Endothelial cell of umbilical vein (primary cell): ENCODE measurements at regions not wholly inside any gene's neighbourhood (a gene's known extent, or its start where the extent isn't known, plus 50 kb on each side); places are given as distances from the start of the nearest gene placed in this dataset.

Experiments used
- EZH2 ChIP-seq: IDR thresholded peaks from 2 replicates; pipeline ENCODE4 v1.6.1; 2012; ENCODE audit warnings: borderline replicate concordance, low read depth, mild to moderate bottlenecking, moderate library complexity, low read length, inconsistent platforms; ENCODE audit not compliant: severe bottlenecking
- FOS ChIP-seq: IDR thresholded peaks from 2 replicates; pipeline ENCODE4 v1.6.1; 2011; ENCODE audit warnings: mild to moderate bottlenecking, low read length, moderate library complexity, borderline replicate concordance; ENCODE audit not compliant: insufficient read depth
- GATA2 ChIP-seq: IDR thresholded peaks from 2 replicates; pipeline ENCODE4 v1.7.0; 2011; ENCODE audit warnings: low read depth, mild to moderate bottlenecking, moderate library complexity, mixed read lengths, low read length; ENCODE audit not compliant: insufficient read length, insufficient read depth
- MYC ChIP-seq: IDR thresholded peaks from one replicate; pipeline ENCODE4 v1.6.1; 2011; ENCODE audit warnings: mild to moderate bottlenecking, low read depth, low read length
- POLR2A ChIP-seq: IDR thresholded peaks from 2 replicates; pipeline ENCODE4 v1.6.1; 2012; ENCODE audit warnings: low read depth, mild to moderate bottlenecking, control low read depth, low read length
- POLR2AphosphoS5 ChIP-seq: IDR thresholded peaks from 2 replicates; pipeline ENCODE4 v1.6.1; 2012; ENCODE audit warnings: low read depth, mild to moderate bottlenecking, control low read depth, low read length, moderate library complexity; ENCODE audit not compliant: insufficient read depth
- TF ChIP-seq, protein P1 (sequence below), 2 donors: IDR thresholded peaks; 1 replicate in 1 of 2; 2 replicates in 1 of 2; pipeline ENCODE4 v1.5.1; 2011; ENCODE audit warnings: low read length in 2 of 2, mild to moderate bottlenecking in 2 of 2, moderate library complexity in 2 of 2, control low read depth in 1 of 2, inconsistent platforms in 1 of 2, low read depth in 1 of 2; ENCODE audit not compliant: insufficient read depth in 1 of 2; ENCODE audit errors: extremely low read depth in 1 of 2
- TF ChIP-seq, protein P2 (sequence below): IDR thresholded peaks from 2 replicates; pipeline ENCODE4 v1.6.1; 2011; ENCODE audit not compliant: insufficient read depth, insufficient read length

DNA sequence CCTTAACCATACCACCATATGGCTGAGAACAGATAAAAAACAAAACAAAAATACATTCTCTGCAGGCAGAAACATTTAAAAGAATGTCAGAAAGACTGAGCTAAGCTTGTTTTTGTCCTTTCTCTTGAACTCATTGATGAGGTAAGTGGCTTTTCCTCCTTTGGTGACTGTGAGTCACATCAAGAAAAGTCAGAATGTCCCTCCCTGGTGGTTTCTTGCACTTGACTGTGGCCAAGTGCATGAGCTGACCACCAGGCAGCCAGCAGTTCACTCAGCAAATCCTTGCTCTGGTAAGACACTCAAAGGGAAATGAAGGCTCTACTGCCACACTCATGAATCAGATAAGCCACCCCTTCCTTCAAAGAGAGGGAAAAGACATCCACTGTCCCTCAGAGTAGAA lies 970.9 kb downstream of the TAF11L14 start:
- TF ChIP-seq EZH2, result no peak
- TF ChIP-seq, protein P1, sequence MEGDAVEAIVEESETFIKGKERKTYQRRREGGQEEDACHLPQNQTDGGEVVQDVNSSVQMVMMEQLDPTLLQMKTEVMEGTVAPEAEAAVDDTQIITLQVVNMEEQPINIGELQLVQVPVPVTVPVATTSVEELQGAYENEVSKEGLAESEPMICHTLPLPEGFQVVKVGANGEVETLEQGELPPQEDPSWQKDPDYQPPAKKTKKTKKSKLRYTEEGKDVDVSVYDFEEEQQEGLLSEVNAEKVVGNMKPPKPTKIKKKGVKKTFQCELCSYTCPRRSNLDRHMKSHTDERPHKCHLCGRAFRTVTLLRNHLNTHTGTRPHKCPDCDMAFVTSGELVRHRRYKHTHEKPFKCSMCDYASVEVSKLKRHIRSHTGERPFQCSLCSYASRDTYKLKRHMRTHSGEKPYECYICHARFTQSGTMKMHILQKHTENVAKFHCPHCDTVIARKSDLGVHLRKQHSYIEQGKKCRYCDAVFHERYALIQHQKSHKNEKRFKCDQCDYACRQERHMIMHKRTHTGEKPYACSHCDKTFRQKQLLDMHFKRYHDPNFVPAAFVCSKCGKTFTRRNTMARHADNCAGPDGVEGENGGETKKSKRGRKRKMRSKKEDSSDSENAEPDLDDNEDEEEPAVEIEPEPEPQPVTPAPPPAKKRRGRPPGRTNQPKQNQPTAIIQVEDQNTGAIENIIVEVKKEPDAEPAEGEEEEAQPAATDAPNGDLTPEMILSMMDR (IDR thresholded peaks at IDR 0.05; ENCODE audit: extremely low read depth in 1 of 2, insufficient read depth in 1 of 2, low read depth in 1 of 2, low read length in 2 of 2), result no peak
- no peak for TF ChIP-seq FOS
- no peak for TF ChIP-seq POLR2AphosphoS5
- no peak for TF ChIP-seq POLR2A
- TF ChIP-seq, protein P2, sequence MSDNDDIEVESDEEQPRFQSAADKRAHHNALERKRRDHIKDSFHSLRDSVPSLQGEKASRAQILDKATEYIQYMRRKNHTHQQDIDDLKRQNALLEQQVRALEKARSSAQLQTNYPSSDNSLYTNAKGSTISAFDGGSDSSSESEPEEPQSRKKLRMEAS, result no peak
- TF ChIP-seq GATA2, result no peak
- no peak for TF ChIP-seq MYC
